SK-N-SH treated with all-trans-retinoic acid at 6 μM for 48 hours (cell line): ENCODE measurements at regions not wholly inside any gene's neighbourhood (a gene's known extent, or its start where the extent isn't known, plus 50 kb on each side); places are given as distances from the start of the nearest gene placed in this dataset.

Source experiments
- ATAC-seq: fragments of 200-7000 bp; cut with Tn5 transposase; 3 replicates; pipeline ENCODE4 v1.9.1; 2020; ENCODE audit warnings: mild to moderate bottlenecking, moderate library complexity
- ARNTL ChIP-seq: fragments of 450-650 bp; formaldehyde crosslinking; IDR thresholded peaks from 2 replicates; pipeline ENCODE4 v1.5.0; 2020; ENCODE audit warnings: low read depth, mild to moderate bottlenecking, moderate library complexity, borderline replicate concordance
- BACH2 ChIP-seq: fragments of 250-450 bp; sonication (Bioruptor Pico); IDR thresholded peaks from 2 replicates; pipeline ENCODE4 v1.9.0; 2021; ENCODE audit warnings: mild to moderate bottlenecking, borderline replicate concordance
- CREB5 ChIP-seq: fragments of 250-450 bp; sonication (Bioruptor Pico); IDR thresholded peaks from 2 replicates; pipeline ENCODE4 v1.5.1; 2020; ENCODE audit warnings: low read depth, mild to moderate bottlenecking, moderate library complexity
- CSDC2 ChIP-seq: fragments of 250-450 bp; sonication (Bioruptor Pico); IDR thresholded peaks from 2 replicates; pipeline ENCODE4 v1.5.0; 2020; ENCODE audit warnings: mild to moderate bottlenecking, moderate library complexity
- CSRNP3 ChIP-seq: fragments of 250-450 bp; sonication (Bioruptor Pico); IDR thresholded peaks from 2 replicates; pipeline ENCODE4 v1.5.1; 2021; ENCODE audit warnings: mild to moderate bottlenecking, moderate library complexity
- GLIS3 ChIP-seq: fragments of 250-450 bp; sonication (Bioruptor Pico); IDR thresholded peaks from 2 replicates; pipeline ENCODE4 v1.5.0; 2020; ENCODE audit warnings: mild to moderate bottlenecking, moderate library complexity
- ISL1 ChIP-seq: fragments of 250-450 bp; sonication (Bioruptor Pico); IDR thresholded peaks from 2 replicates; pipeline ENCODE4 v2.1.2; 2022; ENCODE audit warnings: mild to moderate bottlenecking, moderate library complexity
- OSR1 ChIP-seq: fragments of 250-450 bp; sonication (Bioruptor Pico); IDR thresholded peaks from 2 replicates; pipeline ENCODE4 v1.8.0; 2022; ENCODE audit warnings: moderate library complexity, mild to moderate bottlenecking, inconsistent platforms
- PATZ1 ChIP-seq: fragments of 250-450 bp; sonication (Bioruptor Pico); IDR thresholded peaks from 2 replicates; pipeline ENCODE4 v1.8.0; 2020; ENCODE audit warnings: mild to moderate bottlenecking, moderate library complexity, borderline replicate concordance
- POU6F1 ChIP-seq: fragments of 250-450 bp; sonication (Bioruptor Pico); IDR thresholded peaks from 2 replicates; pipeline ENCODE4 v1.8.0; 2021; ENCODE audit warnings: low read depth, mild to moderate bottlenecking, moderate library complexity, borderline replicate concordance
- PPARA ChIP-seq: fragments of 250-450 bp; sonication (Bioruptor Pico); IDR thresholded peaks from 2 replicates; pipeline ENCODE4 v1.5.0; 2020; ENCODE audit warnings: mild to moderate bottlenecking, borderline replicate concordance
- RARB ChIP-seq: fragments of 250-450 bp; sonication (Bioruptor Pico); IDR thresholded peaks from 2 replicates; pipeline ENCODE4 v1.8.0; 2021; ENCODE audit warnings: mild to moderate bottlenecking, moderate library complexity
- SNAI2 ChIP-seq: fragments of 250-450 bp; sonication (Bioruptor Pico); IDR thresholded peaks from 2 replicates; pipeline ENCODE4 v1.5.0; 2020; ENCODE audit warnings: mild to moderate bottlenecking, moderate library complexity
- TCF4 ChIP-seq: fragments of 250-450 bp; sonication (Bioruptor Pico); IDR thresholded peaks from 2 replicates; pipeline ENCODE4 v1.8.0; 2021; ENCODE audit warnings: mild to moderate bottlenecking, moderate library complexity, borderline replicate concordance
- TOX ChIP-seq: fragments of 250-450 bp; sonication (Bioruptor Pico); IDR thresholded peaks from 2 replicates; pipeline ENCODE4 v1.8.0; 2021; ENCODE audit warnings: mild to moderate bottlenecking, moderate library complexity, borderline replicate concordance
- TSHZ2 ChIP-seq: fragments of 250-450 bp; sonication (Bioruptor Pico); IDR thresholded peaks from 2 replicates; pipeline ENCODE4 v1.5.0; 2020; ENCODE audit warnings: mild to moderate bottlenecking, moderate library complexity
- ZC3H10 ChIP-seq: fragments of 250-450 bp; sonication (Bioruptor Pico); IDR thresholded peaks from 2 replicates; pipeline ENCODE4 v1.5.1; 2021; ENCODE audit warnings: mild to moderate bottlenecking, moderate library complexity
- ZFP3 ChIP-seq: fragments of 250-450 bp; sonication (Bioruptor Pico); IDR thresholded peaks from 2 replicates; pipeline ENCODE4 v1.5.0; 2020; ENCODE audit warnings: mild to moderate bottlenecking, moderate library complexity
- ZFP30 ChIP-seq: fragments of 450-650 bp; formaldehyde crosslinking; IDR thresholded peaks from 2 replicates; pipeline ENCODE4 v1.5.0; 2022; ENCODE audit warnings: mild to moderate bottlenecking, moderate library complexity
- ZNF565 ChIP-seq: fragments of 450-650 bp; formaldehyde crosslinking; conservative IDR thresholded peaks from 2 replicates; pipeline ENCODE4 v1.5.0; 2020; ENCODE audit warnings: low read depth, mild to moderate bottlenecking, moderate library complexity
- ZNF70 ChIP-seq: fragments of 450-650 bp; formaldehyde crosslinking; IDR thresholded peaks from 2 replicates; pipeline ENCODE4 v1.5.0; 2020; ENCODE audit warnings: mild to moderate bottlenecking, moderate library complexity
- ZNF8 ChIP-seq: fragments of 450-650 bp; formaldehyde crosslinking; IDR thresholded peaks from 2 replicates; pipeline ENCODE4 v1.5.0; 2020; ENCODE audit warnings: mild to moderate bottlenecking, moderate library complexity

- ATAC-seq = no peak
- no peak for TF ChIP-seq CREB5 (CRISPR knock-in tag)
- TF ChIP-seq ZNF565 (CRISPR knock-in tag) = no peak
- TF ChIP-seq ZNF8 = no peak
- no peak for TF ChIP-seq BACH2 (CRISPR knock-in tag)
- TF ChIP-seq CSRNP3 (CRISPR knock-in tag) = no peak
- no peak for TF ChIP-seq TCF4 (CRISPR knock-in tag)
- TF ChIP-seq OSR1 (CRISPR knock-in tag) = no peak
- TF ChIP-seq RARB (CRISPR knock-in tag) = no peak
- TF ChIP-seq ZFP3 (CRISPR knock-in tag) = no peak
Measured at GRCh38 chr13:111662451-111662850, 342.0 kb downstream of the TEX29 start.

GRCh38 chr13:111662895-111663294, 342.5 kb downstream of the TEX29 start:
- TF ChIP-seq ZNF70 (no peak), CREB5 (CRISPR knock-in tag) (no peak), SNAI2 (no peak), CSRNP3 (CRISPR knock-in tag) (no peak), ZNF8 (no peak), GLIS3 (CRISPR knock-in tag) (no peak), CSDC2 (CRISPR knock-in tag) (no peak), ZNF565 (CRISPR knock-in tag) (no peak), POU6F1 (CRISPR knock-in tag) (no peak), TOX (CRISPR knock-in tag) (no peak), ZFP30 (CRISPR knock-in tag) (no peak), PPARA (no peak), OSR1 (CRISPR knock-in tag) (no peak), ZFP3 (CRISPR knock-in tag) (no peak), ZC3H10 (no peak), ARNTL (CRISPR knock-in tag) (no peak), ISL1 (CRISPR knock-in tag) (no peak), TSHZ2 (CRISPR knock-in tag) (no peak), RARB (CRISPR knock-in tag) (no peak)
- no peak for ATAC-seq

- TF ChIP-seq TCF4 (CRISPR knock-in tag) (no peak), PATZ1 (CRISPR knock-in tag) (no peak), ZC3H10 (no peak), ARNTL (CRISPR knock-in tag) (no peak), ZFP3 (CRISPR knock-in tag) (no peak), OSR1 (CRISPR knock-in tag) (no peak), ZNF565 (CRISPR knock-in tag) (no peak), CSRNP3 (CRISPR knock-in tag) (no peak), ZNF70 (no peak)
Measured at GRCh38 chr13:111663505-111663904, 343.1 kb downstream of the TEX29 start.

More at GRCh38 chr13:111663505-111663904, 343.1 kb downstream of the TEX29 start:
- ATAC-seq = no peak
